ENCODE measurements at regions not wholly inside any gene's neighbourhood (a gene's known extent, or its start where the extent isn't known, plus 50 kb on each side); places are given as distances from the start of the nearest gene placed in this dataset.

GRCh38 chr12:124453419-124454351 is 113.7 kb downstream of the NCOR2 start:
- ChIA-PET CTCF (no interaction called here), POLR2A (interaction anchor here (1.1 kb wide), 1 partner anchor 9 kb away, joined by 3 read pairs; no protein-coding TSS in a partner anchor)
- Mint-ChIP-seq H3K27ac (peak overlapping the region; percentile 65; the same call in 1 of the 2 replicates), H3K36me3 (peaks cover 15% of the 10 kb centered on the region; the same call in 1 of the 2 replicates), H3K4me3 (no peak overlapping the region), H3K4me1 (peaks cover 13% of the 10 kb centered on the region), H3K9me3 (no peaks in the 10 kb centered on the region), H3K27me3 (ENCODE audit: low read depth) (no peaks in the 10 kb centered on the region)
- no peak for DNase-seq (ENCODE audit: low spot score)
- TF ChIP-seq ZNF416 (CRISPR knock-in tag; IDR thresholded peaks at IDR 0.05) (no peak), NFYB (CRISPR knock-in tag; conservative IDR thresholded peaks at IDR 0.05; ENCODE audit: low read depth) (no peak), ZNF121 (CRISPR knock-in tag; IDR thresholded peaks at IDR 0.05) (no peak), PRDM15 (CRISPR knock-in tag; IDR thresholded peaks at IDR 0.05) (no peak)
- ATAC-seq: no peak

- H3K36me3 Mint-ChIP-seq: peaks cover 19% of the 10 kb centered on the region; the same call in 1 of the 2 replicates
- H3K27ac Mint-ChIP-seq: no peak overlapping the region
- DNase-seq (ENCODE audit: low spot score): no peak
- H3K4me1 Mint-ChIP-seq: peaks cover 13% of the 10 kb centered on the region
- CTCF ChIA-PET: interaction anchor here (1.5 kb wide), 1 partner anchor 58 kb away, joined by 3 read pairs; no protein-coding TSS in a partner anchor
- no peak overlapping the region for H3K4me3 Mint-ChIP-seq
- ATAC-seq: no peak
- POLR2A ChIA-PET: interaction anchor here (1.1 kb wide), 1 partner anchor 10 kb away, joined by 3 read pairs; no protein-coding TSS in a partner anchor
- no peaks in the 10 kb centered on the region for H3K9me3 Mint-ChIP-seq
- TF ChIP-seq NR2C2 (CRISPR knock-in tag; IDR thresholded peaks at IDR 0.05) (no peak), ZBTB43 (CRISPR knock-in tag; IDR thresholded peaks at IDR 0.05) (no peak), ZNF396 (CRISPR knock-in tag; IDR thresholded peaks at IDR 0.05; ENCODE audit: borderline replicate concordance) (no peak), ZNF671 (CRISPR knock-in tag; IDR thresholded peaks at IDR 0.05) (no peak), ZNF512 (CRISPR knock-in tag; IDR thresholded peaks at IDR 0.05; ENCODE audit: borderline replicate concordance) (no peak), ZNF317 (CRISPR knock-in tag; IDR thresholded peaks at IDR 0.05; ENCODE audit: borderline replicate concordance, low read depth) (no peak), HMGXB4 (CRISPR knock-in tag; IDR thresholded peaks at IDR 0.05) (no peak), ZNF263 (CRISPR knock-in tag; IDR thresholded peaks at IDR 0.05; ENCODE audit: low read depth) (no peak), SMAD3 (CRISPR knock-in tag; IDR thresholded peaks at IDR 0.05; ENCODE audit: borderline replicate concordance) (no peak), KAT7 (CRISPR knock-in tag; IDR thresholded peaks at IDR 0.05; ENCODE audit: borderline replicate concordance) (no peak), NFYB (CRISPR knock-in tag; conservative IDR thresholded peaks at IDR 0.05; ENCODE audit: low read depth) (no peak), MXD4 (CRISPR knock-in tag; IDR thresholded peaks at IDR 0.05; ENCODE audit: borderline replicate concordance) (no peak), ELF4 (CRISPR knock-in tag; IDR thresholded peaks at IDR 0.05; ENCODE audit: low read depth) (no peak), JAZF1 (CRISPR knock-in tag; IDR thresholded peaks at IDR 0.05) (no peak), GTF2I (CRISPR knock-in tag; conservative IDR thresholded peaks at IDR 0.05) (no peak), EMX1 (CRISPR knock-in tag; IDR thresholded peaks at IDR 0.05) (no peak), SOX15 (CRISPR knock-in tag; IDR thresholded peaks at IDR 0.05) (no peak), CTCF (IDR thresholded peaks at IDR 0.05) (no peak), TEAD1 (CRISPR knock-in tag; IDR thresholded peaks at IDR 0.05) (no peak), CREM (CRISPR knock-in tag; IDR thresholded peaks at IDR 0.05) (no peak)
- no peaks in the 10 kb centered on the region for H3K27me3 Mint-ChIP-seq (ENCODE audit: low read depth)
Observed at GRCh38 chr12:124452576-124453331, 114.7 kb downstream of the NCOR2 start.

Data from WTC11 (cell line).